ENCODE measurements at regions not wholly inside any gene's neighbourhood (a gene's known extent, or its start where the extent isn't known, plus 50 kb on each side); places are given as distances from the start of the nearest gene placed in this dataset.

- H3K9ac ChIP-seq (ENCODE audit: insufficient read depth, low read depth, low read length), result no peak overlapping the region
- in situ Hi-C loops (cut with HindIII; ENCODE audit: extremely low pct_ligation_motif_present, low pct_unique_long_range_greater_than_20kb) (no loop called here), intact Hi-C loops (cut with micrococcal nuclease; ENCODE audit: unreplicated experiment) (no loop called here)
- no peak for DNase-seq (ENCODE audit: low spot score)
- no peak overlapping the region for H2AFZ ChIP-seq (ENCODE audit: low read length)
- H4K20me1 ChIP-seq (ENCODE audit: insufficient read depth, low read length), result no peaks in the 10 kb centered on the region
- no peak for TF ChIP-seq AGO1 (IDR thresholded peaks at IDR 0.05; ENCODE audit: low read depth, low read length, poor library complexity, severe bottlenecking)
- no peak for TF ChIP-seq ZBTB21 (CRISPR knock-in tag; IDR thresholded peaks at IDR 0.05)
- no peak for TF ChIP-seq ZNF451 (CRISPR knock-in tag; IDR thresholded peaks at IDR 0.05)
- ATAC-seq, result no peak
- ChIA-PET CTCF (ENCODE audit: low intra/inter-chr PET ratio, low total read pairs) (no interaction called here), POLR2A (no interaction called here)
- BruUV-seq (replicated peaks), result no TSS peak
- no peaks in the 10 kb centered on the region for H3K4me1 ChIP-seq (ENCODE audit: insufficient read depth, low read length)
- no peaks in the 10 kb centered on the region for H3K36me3 ChIP-seq (replicated peaks in 1 of 2; ENCODE audit: control insufficient read depth in 1 of 2, insufficient read depth in 2 of 2, low read length in 2 of 2)
- no peaks in the 10 kb centered on the region for H3K27me3 ChIP-seq (ENCODE audit: control insufficient read depth in 1 of 2, insufficient read depth in 2 of 2, low read length in 2 of 2)
- no peak overlapping the region for H3K27ac ChIP-seq (ENCODE audit: extremely low read length, insufficient read depth, low read length)
- no peaks in the 10 kb centered on the region for H3K79me2 ChIP-seq (ENCODE audit: insufficient read depth, low read length)
- peaks cover 30% of the 10 kb centered on the region for H3K9me3 ChIP-seq (ENCODE audit: low read length)
- FAIRE-seq, result no peak
- WGBS (ENCODE audit: low lambda C conversion rate), result 0% methylated on average over 1 of the region's 1 CpG
- H3K4me2 ChIP-seq (ENCODE audit: low read depth, low read length), result no peak overlapping the region
- no peak overlapping the region for H3K4me3 ChIP-seq (replicated peaks in 1 of 3; ENCODE audit: insufficient read depth in 1 of 3, low read depth in 2 of 3, low read length in 3 of 3)
Observed at GRCh38 chr5:124064956-124065355, 553.0 kb downstream of the CSNK1G3 start.

GRCh38 chr5:124061663-124062062 is 549.7 kb downstream of the CSNK1G3 start:
- CTCF ChIA-PET (ENCODE audit: low intra/inter-chr PET ratio, low total read pairs), result no interaction called here
- Histone ChIP-seq H3K9ac (ENCODE audit: insufficient read depth, low read depth, low read length) (no peak overlapping the region), H3K36me3 (replicated peaks in 1 of 2; ENCODE audit: control insufficient read depth in 1 of 2, insufficient read depth in 2 of 2, low read length in 2 of 2) (no peaks in the 10 kb centered on the region), H3K4me1 (ENCODE audit: insufficient read depth, low read length) (no peaks in the 10 kb centered on the region), H3K4me2 (ENCODE audit: low read depth, low read length) (no peak overlapping the region), H3K79me2 (ENCODE audit: insufficient read depth, low read length) (no peaks in the 10 kb centered on the region), H3K27ac (ENCODE audit: extremely low read length, insufficient read depth, low read length) (no peak overlapping the region), H4K20me1 (ENCODE audit: insufficient read depth, low read length) (no peaks in the 10 kb centered on the region), H3K27me3 (ENCODE audit: control insufficient read depth in 1 of 2, insufficient read depth in 2 of 2, low read length in 2 of 2) (no peaks in the 10 kb centered on the region), H3K9me3 (ENCODE audit: low read length) (peaks cover 19% of the 10 kb centered on the region), H3K4me3 (replicated peaks in 1 of 3; ENCODE audit: insufficient read depth in 1 of 3, low read depth in 2 of 3, low read length in 3 of 3) (no peak overlapping the region), H2AFZ (ENCODE audit: low read length) (no peak overlapping the region)
- WGBS (ENCODE audit: low lambda C conversion rate), result 100% methylated on average over 1 of the region's 1 CpG
- no peak for FAIRE-seq
- POLR2A ChIA-PET, result no interaction called here
- TF ChIP-seq MXI1 (IDR thresholded peaks at IDR 0.05; ENCODE audit: borderline replicate concordance, low read depth, low read length) (no peak), SMC3 (IDR thresholded peaks at IDR 0.05; ENCODE audit: low read length) (no peak), ZNF329 (CRISPR knock-in tag; IDR thresholded peaks at IDR 0.05; ENCODE audit: low read depth) (no peak), ZNF552 (CRISPR knock-in tag; IDR thresholded peaks at IDR 0.05; ENCODE audit: borderline replicate concordance) (no peak), ZNF17 (CRISPR knock-in tag; IDR thresholded peaks at IDR 0.05) (no peak), SUZ12 (IDR thresholded peaks at IDR 0.05; ENCODE audit: low read depth, low read length) (no peak), ZNF780A (CRISPR knock-in tag; IDR thresholded peaks at IDR 0.05) (no peak), ZNF746 (CRISPR knock-in tag; IDR thresholded peaks at IDR 0.05) (no peak), HMGA1 (CRISPR knock-in tag; conservative IDR thresholded peaks at IDR 0.05) (no peak), ZNF564 (CRISPR knock-in tag; IDR thresholded peaks at IDR 0.05) (no peak), KLF9 (CRISPR knock-in tag; IDR thresholded peaks at IDR 0.05; ENCODE audit: low read depth) (no peak)
- no peak for ATAC-seq
- intact Hi-C loops (cut with micrococcal nuclease; ENCODE audit: unreplicated experiment), result no loop called here
- BruUV-seq (replicated peaks), result no TSS peak
- in situ Hi-C loops (cut with HindIII; ENCODE audit: extremely low pct_ligation_motif_present, low pct_unique_long_range_greater_than_20kb), result no loop called here
- no peak for DNase-seq (ENCODE audit: low spot score)
